ENCODE measurements at regions not wholly inside any gene's neighbourhood (a gene's known extent, or its start where the extent isn't known, plus 50 kb on each side); places are given as distances from the start of the nearest gene placed in this dataset.

- TF ChIP-seq CTCF (conservative IDR thresholded peaks at IDR 0.05; ENCODE audit: low read depth, low read length) (no peak), EZH2 (IDR thresholded peaks at IDR 0.05; ENCODE audit: borderline replicate concordance, low read depth, low read length, poor library complexity, severe bottlenecking) (no peak)
Measured at GRCh38 chr2:160920791-160921303, 239.4 kb upstream of the TANK start.
